Lower leg skin (tissue), 4 donors: ENCODE measurements at regions not wholly inside any gene's neighbourhood (a gene's known extent, or its start where the extent isn't known, plus 50 kb on each side); places are given as distances from the start of the nearest gene placed in this dataset.

ENCODE experiments used
- DNase-seq, 2 donors: peaks; one replicate each; pipeline ENCODE4 v3.0.0-alpha.2; 2019; ENCODE audit warnings: low spot score in 2 of 2
- H3K4me3 ChIP-seq: fragments of 200-600 bp; sonication (generic); 2 replicates; pipeline ENCODE4 v1.5.1; 2017; ENCODE audit warnings: mild to moderate bottlenecking, low read depth; ENCODE audit not compliant: poor library complexity, severe bottlenecking
- CTCF ChIP-seq, 3 donors: fragments of 450-650 bp; IDR thresholded peaks; one replicate each; pipeline ENCODE4 v1.5.1; 2016; ENCODE audit warnings: antibody characterized with exemption in 3 of 3, mild to moderate bottlenecking in 3 of 3, moderate library complexity in 2 of 3
- POLR2A ChIP-seq, 2 donors: fragments of 450-650 bp; IDR thresholded peaks; one replicate each; pipeline ENCODE4 v1.6.1; 2016 to 2017; ENCODE audit warnings: antibody characterized with exemption in 2 of 2, mild to moderate bottlenecking in 1 of 2, moderate library complexity in 1 of 2
- WGBS, 2 donors: methylation state at CpG; one replicate each; pipeline ENCODE4 v1.1.5; 2018; 5-methylcytosine and 5-hydroxymethylcytosine counted together
- intact Hi-C: fragments of 100-400 bp; cut with DNase I; formaldehyde crosslinking; loops from one replicate; pipeline ENCODE4 v1.15.0; 2023; ENCODE audit warnings: low total_unique reads

- H3K4me3 ChIP-seq = no peak overlapping the region
- intact Hi-C loops = no loop called here
- no peak for DNase-seq
- 89 to 94% methylated on average over 1 of the region's 1 CpG for WGBS, 2 donors
- no peak for TF ChIP-seq CTCF (IDR thresholded peaks at IDR 0.05)
- TF ChIP-seq POLR2A (IDR thresholded peaks at IDR 0.05) = no peak
These were observed 267.8 kb downstream of the BCOR start for GRCh38 chrX:39829965-39830364.

GRCh38 chrX:39830414-39830813, 267.3 kb downstream of the BCOR start:
- no peak for TF ChIP-seq CTCF (IDR thresholded peaks at IDR 0.05)
- no peak for TF ChIP-seq POLR2A (IDR thresholded peaks at IDR 0.05)
- intact Hi-C loops = no loop called here
- H3K4me3 ChIP-seq = no peak overlapping the region
- WGBS, 2 donors = 58 to 77% methylated on average over 2 of the region's 2 CpGs
- no peak for DNase-seq

GRCh38 chrX:39832211-39832610, 265.5 kb downstream of the BCOR start:
- intact Hi-C loops = no loop called here
- no peak for TF ChIP-seq CTCF (IDR thresholded peaks at IDR 0.05)
- no peak for TF ChIP-seq POLR2A (IDR thresholded peaks at IDR 0.05)
- H3K4me3 ChIP-seq = no peak overlapping the region
- 81% methylated on average over 11 of the region's 11 CpGs for WGBS, 2 donors
- DNase-seq = no peak

GRCh38 chrX:39834600-39834999, 263.2 kb downstream of the BCOR start:
- H3K4me3 ChIP-seq = no peak overlapping the region
- whole genome bisulfite sequencing, 2 donors = 80 to 98% methylated on average over 3 of the region's 3 CpGs
- TF ChIP-seq CTCF (IDR thresholded peaks at IDR 0.05) (no peak), POLR2A (IDR thresholded peaks at IDR 0.05) (no peak)
- DNase-seq = no peak
- intact Hi-C loops = no loop called here

GRCh38 chrX:39835241-39835640, 262.5 kb downstream of the BCOR start:
- no peak for DNase-seq
- intact Hi-C loops = no loop called here
- H3K4me3 ChIP-seq = no peak overlapping the region
- TF ChIP-seq CTCF (IDR thresholded peaks at IDR 0.05) (no peak), POLR2A (IDR thresholded peaks at IDR 0.05) (no peak)
- WGBS, 2 donors = 89 to 100% methylated on average over 2 to 5 of the region's 5 CpGs

- TF ChIP-seq POLR2A (IDR thresholded peaks at IDR 0.05) (no peak), CTCF (IDR thresholded peaks at IDR 0.05) (no peak)
- DNase-seq = no peak
- 95 to 100% methylated on average over 1 of the region's 1 CpG for WGBS, 2 donors
- H3K4me3 ChIP-seq = no peak overlapping the region
- intact Hi-C loops = no loop called here
These were observed 262.0 kb downstream of the BCOR start for GRCh38 chrX:39835776-39836175.
